NCI-H446 treated with DMSO at 0.1 percent for 48 hours (cell line): ENCODE measurements at regions not wholly inside any gene's neighbourhood (a gene's known extent, or its start where the extent isn't known, plus 50 kb on each side); places are given as distances from the start of the nearest gene placed in this dataset.
"Not testable (repeated sequence)": the region's sequence is repeated elsewhere in the genome, so short reads cannot be mapped to it uniquely, and the experiment has no call there.

ENCODE experiments used
- DNase-seq: peaks from one replicate; lab custom pipeline; 2025; lab: John Stamatoyannopoulos, UW

GRCh38 chr18:11379660-11380059, 229.7 kb upstream of the SLC35G4 start:
- DNase-seq: no peak

GRCh38 chr18:11377766-11378540, 228.6 kb upstream of the PIEZO2 start:
- DNase-seq: no peak

DNA sequence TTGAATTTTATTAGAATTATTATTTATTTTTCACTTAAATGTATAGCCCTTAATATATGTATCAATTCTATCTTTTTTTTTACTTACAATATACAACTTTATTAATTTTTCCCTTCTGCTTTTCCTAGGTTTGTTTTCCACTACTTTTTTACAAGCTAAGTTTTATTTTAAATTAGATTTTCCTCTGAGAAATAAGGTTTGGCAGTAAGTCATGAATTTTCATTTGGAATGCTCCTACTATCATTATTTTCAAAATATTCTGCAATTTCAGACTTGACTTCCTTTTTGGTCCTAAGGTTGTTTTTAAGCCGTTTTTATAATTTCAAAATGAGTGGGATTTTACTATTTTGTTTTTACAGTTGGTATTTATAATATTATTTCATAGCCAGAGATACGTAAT, 222.8 kb upstream of the PIEZO2 start:
- DNase-seq: no peak

- DNase-seq: no peak
These were observed 220.2 kb upstream of the PIEZO2 start for GRCh38 chr18:11369556-11369955.

DNA sequence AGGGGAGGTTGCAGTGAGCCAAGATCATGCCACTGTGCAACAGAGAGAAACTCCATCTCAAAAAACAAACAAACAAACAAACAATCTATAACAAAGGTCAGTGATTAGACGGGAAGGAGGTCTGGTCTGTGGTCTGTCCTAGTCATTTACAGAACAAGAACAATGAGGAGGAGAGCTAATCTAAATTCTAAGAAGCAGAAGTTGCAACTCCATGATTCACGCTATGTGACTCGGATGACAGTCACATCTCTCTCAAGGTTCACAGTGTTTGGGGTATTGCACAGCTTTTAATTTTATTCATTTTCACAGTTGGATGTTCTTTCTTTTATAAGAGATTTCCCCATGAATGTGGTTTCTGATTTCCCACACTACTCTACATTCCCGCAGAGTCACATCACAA, 218.7 kb upstream of the PIEZO2 start:
- no peak for DNase-seq

DNA sequence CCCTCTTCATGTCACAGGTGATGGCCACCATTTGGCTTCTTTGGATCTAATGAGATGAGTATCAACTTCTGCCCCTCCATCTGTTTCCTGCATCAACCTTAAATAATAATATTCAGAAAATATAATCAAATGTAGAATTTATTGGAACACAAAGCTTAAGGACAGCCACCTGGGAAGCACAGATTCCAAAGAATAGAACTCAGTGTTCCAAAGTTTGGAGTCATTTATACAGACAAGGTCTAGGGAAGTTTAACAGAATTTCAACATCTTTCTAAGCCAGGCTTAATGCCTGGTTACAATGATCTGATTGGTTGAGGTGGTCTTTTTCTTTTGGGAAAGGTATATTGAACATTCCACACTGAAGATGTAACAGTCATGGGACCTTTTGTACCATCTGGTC, 218.0 kb upstream of the PIEZO2 start:
- no peak for DNase-seq

GRCh38 chr18:11366410-11366809, 217.0 kb upstream of the PIEZO2 start:
- DNase-seq: no peak

- DNase-seq: no peak
These were observed 213.5 kb upstream of the PIEZO2 start for GRCh38 chr18:11362856-11363255.

- DNase-seq: not testable (repeated sequence)
These were observed 212.5 kb upstream of the PIEZO2 start for GRCh38 chr18:11361862-11362261.

GRCh38 chr18:11357678-11358077, 208.3 kb upstream of the PIEZO2 start:
- DNase-seq: no peak

- not testable (repeated sequence) for DNase-seq
These were observed 195.2 kb upstream of the PIEZO2 start for GRCh38 chr18:11344576-11344975.

GRCh38 chr18:11343096-11343495, 193.7 kb upstream of the PIEZO2 start:
- no peak for DNase-seq

DNA sequence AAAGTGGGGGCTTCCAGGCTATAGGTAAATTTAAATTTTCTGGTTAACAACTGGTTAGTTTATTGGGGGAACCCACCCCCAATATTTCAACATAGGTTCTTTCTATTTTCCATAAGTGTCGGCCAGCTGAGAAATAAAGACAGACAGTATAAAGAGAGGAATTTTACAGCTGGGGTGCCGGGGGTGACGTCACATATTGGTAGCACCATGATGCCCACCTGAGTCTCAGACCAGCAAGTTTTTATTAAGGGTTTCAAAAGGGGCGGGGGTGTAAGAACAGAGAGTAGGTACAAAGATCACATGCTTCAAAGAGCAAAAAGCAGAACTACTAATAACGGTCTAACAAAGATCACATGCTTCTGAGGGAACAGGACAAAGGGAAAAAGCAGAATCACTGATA, 192.7 kb upstream of the PIEZO2 start:
- not testable (repeated sequence) for DNase-seq

- DNase-seq: no peak
These were observed 189.9 kb upstream of the PIEZO2 start for GRCh38 chr18:11339188-11339775.

- no peak for DNase-seq
These were observed 186.9 kb upstream of the PIEZO2 start for GRCh38 chr18:11336241-11336640.

GRCh38 chr18:11327391-11328009, 178.1 kb upstream of the PIEZO2 start:
- DNase-seq: no peak

- no peak for DNase-seq
These were observed 175.8 kb upstream of the PIEZO2 start for GRCh38 chr18:11324956-11325882.

GRCh38 chr18:11324510-11324909, 175.1 kb upstream of the PIEZO2 start:
- no peak for DNase-seq

DNA sequence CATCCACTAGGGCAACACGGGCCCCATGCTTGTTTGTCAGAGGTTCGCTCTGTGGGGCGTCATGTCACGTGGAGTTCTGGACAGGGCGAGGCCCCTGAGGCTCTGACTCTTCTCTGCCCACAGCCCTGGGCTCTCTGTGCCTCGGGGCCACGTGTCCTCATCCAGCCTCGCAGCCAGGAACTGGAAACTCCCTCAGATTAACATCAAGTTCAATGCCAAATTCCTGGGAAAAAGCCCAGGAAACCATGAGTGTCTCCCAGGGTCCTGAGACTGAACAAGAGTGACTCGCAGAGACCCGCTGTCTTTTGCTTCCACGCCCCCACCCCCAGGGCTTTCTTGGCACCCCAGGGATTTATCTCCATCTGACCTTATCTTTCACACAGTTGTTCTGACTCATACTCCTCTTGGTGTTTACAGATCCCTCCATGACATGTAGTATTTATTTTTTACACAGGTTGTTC, 174.0 kb upstream of the PIEZO2 start:
- no peak for DNase-seq

- no peak for DNase-seq
These were observed 173.3 kb upstream of the PIEZO2 start for GRCh38 chr18:11322716-11323115.

- no peak for DNase-seq
These were observed 172.6 kb upstream of the PIEZO2 start for GRCh38 chr18:11322006-11322405.

GRCh38 chr18:11320986-11321385, 171.6 kb upstream of the PIEZO2 start:
- no peak for DNase-seq
